ENCODE measurements at regions not wholly inside any gene's neighbourhood (a gene's known extent, or its start where the extent isn't known, plus 50 kb on each side); places are given as distances from the start of the nearest gene placed in this dataset.

GRCh38 chr2:18663861-18664260 lies 74.5 kb upstream of the NT5C1B start:
- TF ChIP-seq ZFX (IDR thresholded peaks at IDR 0.05) (no peak), CTCF (conservative IDR thresholded peaks at IDR 0.05) (no peak)
- no peak overlapping the region for H3K27ac ChIP-seq

GRCh38 chr2:18662689-18663088 lies 73.3 kb upstream of the NT5C1B start:
- TF ChIP-seq CTCF (conservative IDR thresholded peaks at IDR 0.05) (no peak), ZFX (IDR thresholded peaks at IDR 0.05) (no peak)

GRCh38 chr2:18659915-18660314 lies 70.5 kb upstream of the NT5C1B start:
- H3K27ac ChIP-seq: no peak overlapping the region
- TF ChIP-seq CTCF (conservative IDR thresholded peaks at IDR 0.05) (no peak), ZFX (IDR thresholded peaks at IDR 0.05) (no peak)

More at GRCh38 chr2:18662689-18663088, 73.3 kb upstream of the NT5C1B start:
- no peak overlapping the region for H3K27ac ChIP-seq

GRCh38 chr2:18656048-18656447 lies 66.7 kb upstream of the NT5C1B start:
- H3K27ac ChIP-seq: no peak overlapping the region
- TF ChIP-seq CTCF (conservative IDR thresholded peaks at IDR 0.05): no peak
- no peak for TF ChIP-seq ZFX (IDR thresholded peaks at IDR 0.05)

- no peak overlapping the region for H3K27ac ChIP-seq
- TF ChIP-seq CTCF (conservative IDR thresholded peaks at IDR 0.05) (no peak), ZFX (IDR thresholded peaks at IDR 0.05) (no peak)
Measured at GRCh38 chr2:18651842-18652774, 62.7 kb upstream of the NT5C1B start.

- no peak overlapping the region for H3K27ac ChIP-seq
- no peak for TF ChIP-seq ZFX (IDR thresholded peaks at IDR 0.05)
- no peak for TF ChIP-seq CTCF (conservative IDR thresholded peaks at IDR 0.05)
Measured at GRCh38 chr2:18650221-18650620, 60.9 kb upstream of the NT5C1B start.

- H3K27ac ChIP-seq: no peak overlapping the region
- TF ChIP-seq ZFX (IDR thresholded peaks at IDR 0.05) (no peak), CTCF (conservative IDR thresholded peaks at IDR 0.05) (no peak)
Measured at GRCh38 chr2:18649502-18650135, 60.2 kb upstream of the NT5C1B start.
